DMS79 treated with DMSO at 0.1 percent for 48 hours (cell line): ENCODE measurements at regions not wholly inside any gene's neighbourhood (a gene's known extent, or its start where the extent isn't known, plus 50 kb on each side); places are given as distances from the start of the nearest gene placed in this dataset.
"Not testable (repeated sequence)": the region's sequence is repeated elsewhere in the genome, so short reads cannot be mapped to it uniquely, and the experiment has no call there.

Experiments used
- DNase-seq: peaks from one replicate; lab custom pipeline; 2025; lab: John Stamatoyannopoulos, UW

- DNase-seq = no peak
Observed at GRCh38 chr18:27579364-27579763, 394.3 kb upstream of the CHST9 start.

GRCh38 chr18:27577752-27578151, 392.6 kb upstream of the CHST9 start:
- no peak for DNase-seq

- no peak for DNase-seq
Observed at GRCh38 chr18:27577265-27577664, 392.2 kb upstream of the CHST9 start.

GRCh38 chr18:27567434-27567833, 382.3 kb upstream of the CHST9 start:
- no peak for DNase-seq

GRCh38 chr18:27564066-27564465, 379.0 kb upstream of the CHST9 start:
- no peak for DNase-seq

- DNase-seq = no peak
Observed at GRCh38 chr18:27558388-27559155, 373.5 kb upstream of the CHST9 start.

GRCh38 chr18:27556741-27557140, 371.6 kb upstream of the CHST9 start:
- DNase-seq = no peak

GRCh38 chr18:27549335-27550039, 364.4 kb upstream of the CHST9 start:
- DNase-seq = no peak

GRCh38 chr18:27546991-27547390, 361.9 kb upstream of the CHST9 start:
- DNase-seq = peak; percentile 13

- no peak for DNase-seq
Observed at GRCh38 chr18:27544206-27544605, 359.1 kb upstream of the CHST9 start.

GRCh38 chr18:27541293-27541692, 356.2 kb upstream of the CHST9 start:
- no peak for DNase-seq

GRCh38 chr18:27540111-27540510, 355.0 kb upstream of the CHST9 start:
- DNase-seq = no peak

- no peak for DNase-seq
Observed at GRCh38 chr18:27528925-27529521, 343.9 kb upstream of the CHST9 start.

- no peak for DNase-seq
Observed at GRCh38 chr18:27527856-27528255, 342.7 kb upstream of the CHST9 start.

GRCh38 chr18:27520401-27520800, 335.3 kb upstream of the CHST9 start:
- no peak for DNase-seq

- DNase-seq = not testable (repeated sequence)
Observed at GRCh38 chr18:27510036-27510633, 325.0 kb upstream of the CHST9 start.

GRCh38 chr18:27501671-27502070, 316.6 kb upstream of the CHST9 start:
- DNase-seq = no peak

- no peak for DNase-seq
Observed at GRCh38 chr18:27500531-27500930, 315.4 kb upstream of the CHST9 start.

- DNase-seq = no peak
Observed at GRCh38 chr18:27497246-27497645, 312.1 kb upstream of the CHST9 start.

GRCh38 chr18:27493182-27493581, 308.1 kb upstream of the CHST9 start:
- no peak for DNase-seq

- DNase-seq = no peak
Observed at GRCh38 chr18:27491772-27492171, 306.7 kb upstream of the CHST9 start.

GRCh38 chr18:27483276-27483675, 298.2 kb upstream of the CHST9 start:
- no peak for DNase-seq

GRCh38 chr18:27478459-27478858, 293.4 kb upstream of the CHST9 start:
- DNase-seq = no peak
